ENCODE measurements at regions not wholly inside any gene's neighbourhood (a gene's known extent, or its start where the extent isn't known, plus 50 kb on each side); places are given as distances from the start of the nearest gene placed in this dataset.

DNA sequence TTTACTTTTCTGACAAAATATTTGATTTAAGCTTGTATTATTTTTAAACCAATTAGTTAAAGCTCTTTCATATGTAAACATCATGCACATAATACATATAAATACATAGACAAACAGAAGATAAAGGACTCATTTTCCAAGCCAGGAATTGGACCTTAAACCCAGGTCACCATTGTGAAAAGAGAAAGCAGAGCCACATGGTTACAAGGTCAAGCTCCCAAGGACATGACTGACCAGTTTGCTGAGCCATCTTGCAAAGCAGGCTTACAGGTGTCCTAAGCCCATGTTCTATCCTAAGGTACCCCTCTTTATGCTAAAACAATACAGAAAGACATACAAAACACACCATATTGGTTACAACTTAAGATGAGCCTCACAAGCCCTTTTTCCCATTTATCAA, 50.5 kb upstream of the DNAJC19 start:
- no peak for TF ChIP-seq POLR2A (IDR thresholded peaks at IDR 0.05)
- no peak for TF ChIP-seq POLR2AphosphoS5 (IDR thresholded peaks at IDR 0.05)
- TF ChIP-seq, protein P1, sequence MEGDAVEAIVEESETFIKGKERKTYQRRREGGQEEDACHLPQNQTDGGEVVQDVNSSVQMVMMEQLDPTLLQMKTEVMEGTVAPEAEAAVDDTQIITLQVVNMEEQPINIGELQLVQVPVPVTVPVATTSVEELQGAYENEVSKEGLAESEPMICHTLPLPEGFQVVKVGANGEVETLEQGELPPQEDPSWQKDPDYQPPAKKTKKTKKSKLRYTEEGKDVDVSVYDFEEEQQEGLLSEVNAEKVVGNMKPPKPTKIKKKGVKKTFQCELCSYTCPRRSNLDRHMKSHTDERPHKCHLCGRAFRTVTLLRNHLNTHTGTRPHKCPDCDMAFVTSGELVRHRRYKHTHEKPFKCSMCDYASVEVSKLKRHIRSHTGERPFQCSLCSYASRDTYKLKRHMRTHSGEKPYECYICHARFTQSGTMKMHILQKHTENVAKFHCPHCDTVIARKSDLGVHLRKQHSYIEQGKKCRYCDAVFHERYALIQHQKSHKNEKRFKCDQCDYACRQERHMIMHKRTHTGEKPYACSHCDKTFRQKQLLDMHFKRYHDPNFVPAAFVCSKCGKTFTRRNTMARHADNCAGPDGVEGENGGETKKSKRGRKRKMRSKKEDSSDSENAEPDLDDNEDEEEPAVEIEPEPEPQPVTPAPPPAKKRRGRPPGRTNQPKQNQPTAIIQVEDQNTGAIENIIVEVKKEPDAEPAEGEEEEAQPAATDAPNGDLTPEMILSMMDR (IDR thresholded peaks at IDR 0.05): no peak
